ENCODE measurements at regions not wholly inside any gene's neighbourhood (a gene's known extent, or its start where the extent isn't known, plus 50 kb on each side); places are given as distances from the start of the nearest gene placed in this dataset.

DNA sequence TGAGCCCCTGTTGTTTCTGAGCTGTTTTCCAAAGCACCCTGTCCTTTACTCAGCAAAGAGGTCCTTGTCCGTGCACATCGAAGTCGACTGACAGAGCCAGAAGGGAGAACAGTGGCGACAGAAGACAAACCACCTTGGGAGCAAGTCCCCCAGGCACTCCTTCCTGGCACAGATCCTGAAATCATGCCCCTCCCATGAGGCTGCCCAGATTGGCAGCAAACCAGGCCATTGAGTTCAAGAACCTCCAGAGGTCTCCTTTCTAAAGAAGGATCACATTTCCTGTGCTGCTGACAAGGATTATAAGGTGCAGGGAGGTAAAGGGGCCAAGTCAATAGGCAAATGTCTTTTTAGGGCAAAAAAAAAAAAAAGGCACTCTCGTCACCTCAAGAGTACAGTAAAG lies 84.7 kb upstream of the HIVEP3 start (continued):
- TF ChIP-seq FOXP1 (CRISPR knock-in tag; IDR thresholded peaks at IDR 0.05) = no peak
- TF ChIP-seq, protein P1, sequence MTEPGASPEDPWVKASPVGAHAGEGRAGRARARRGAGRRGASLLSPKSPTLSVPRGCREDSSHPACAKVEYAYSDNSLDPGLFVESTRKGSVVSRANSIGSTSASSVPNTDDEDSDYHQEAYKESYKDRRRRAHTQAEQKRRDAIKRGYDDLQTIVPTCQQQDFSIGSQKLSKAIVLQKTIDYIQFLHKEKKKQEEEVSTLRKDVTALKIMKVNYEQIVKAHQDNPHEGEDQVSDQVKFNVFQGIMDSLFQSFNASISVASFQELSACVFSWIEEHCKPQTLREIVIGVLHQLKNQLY (CRISPR knock-in tag; conservative IDR thresholded peaks at IDR 0.05) = no peak
- TF ChIP-seq TBL1XR1 (IDR thresholded peaks at IDR 0.05; ENCODE audit: low read length in 2 of 2) = no peak

DNA sequence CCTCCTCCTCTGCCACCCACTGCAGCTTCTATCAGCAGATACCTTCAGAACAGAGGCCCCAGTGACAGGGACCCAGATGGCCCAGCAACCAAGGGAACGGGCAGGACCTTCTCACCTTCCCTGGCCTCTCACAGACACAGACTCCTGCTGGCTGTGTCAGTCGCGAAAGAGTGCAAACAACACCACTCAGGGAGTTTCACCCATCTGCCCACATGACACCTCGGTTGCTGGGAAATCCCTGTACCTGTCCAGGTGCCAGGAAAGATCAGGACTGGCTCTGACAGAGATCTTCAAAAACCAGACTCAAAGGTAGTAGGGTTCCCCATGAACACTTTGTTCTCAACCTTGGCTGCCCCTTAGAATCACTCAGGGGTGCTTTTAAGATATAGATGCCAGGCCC lies 83.5 kb upstream of the HIVEP3 start:
- Histone ChIP-seq H3K9me1 (ENCODE audit: control insufficient read depth, insufficient read depth, low read length) (no peaks in the 10 kb centered on the region), H3K9me3 (replicated peaks; ENCODE audit: control insufficient read depth, insufficient read depth, low read depth, low read length) (no peaks in the 10 kb centered on the region), H3K4me3 (no peak overlapping the region), H4K20me1 (replicated peaks; ENCODE audit: control insufficient read depth, insufficient read depth, low read length) (no peaks in the 10 kb centered on the region), H2AFZ (ENCODE audit: low read depth, low read length) (no peak overlapping the region), H3K9ac (ENCODE audit: insufficient read depth in 1 of 2, low read depth in 2 of 2, low read length in 2 of 2) (no peak overlapping the region), H3K79me2 (ENCODE audit: control insufficient read depth, insufficient read depth, low read length) (no peaks in the 10 kb centered on the region), H3K4me1 (replicated peaks in 1 of 2; ENCODE audit: control insufficient read depth in 2 of 2, insufficient read depth in 2 of 2, low read length in 2 of 2) (no peaks in the 10 kb centered on the region), H3K27ac (ENCODE audit: extremely low read depth, low read depth, low read length) (no peak overlapping the region), H3K36me3 (ENCODE audit: control insufficient read depth, insufficient read depth, low read length) (no peaks in the 10 kb centered on the region), H3K4me2 (ENCODE audit: insufficient read depth, low read length) (no peak overlapping the region), H3K27me3 (ENCODE audit: control insufficient read depth in 2 of 2, insufficient read depth in 2 of 2, low read length in 2 of 2) (no peaks in the 10 kb centered on the region; a peak in 1 of 5 replicates)
- DNase-seq (ENCODE audit: extremely low read depth in 1 of 4, low spot score in 3 of 4) (no peak), ATAC-seq (no peak), FAIRE-seq (no peak)
- ChIA-PET POLR2A (no interaction called here), CTCF (ENCODE audit: low intra/inter-chr PET ratio) (interaction anchor here (0.6 kb wide), 1 partner anchor 69 kb away, joined by 4 read pairs; no protein-coding TSS in a partner anchor)
- TF ChIP-seq ZKSCAN1 (IDR thresholded peaks at IDR 0.05; ENCODE audit: low read depth, low read length) (no peak), PCBP2 (IDR thresholded peaks at IDR 0.05; ENCODE audit: low read depth, low read length, poor library complexity, severe bottlenecking) (no peak), EZH2 (IDR thresholded peaks at IDR 0.05; ENCODE audit: borderline replicate concordance, low read depth, low read length) (no peak), MAX (CRISPR knock-in tag; IDR thresholded peaks at IDR 0.05) (no peak), E2F3 (CRISPR knock-in tag; IDR thresholded peaks at IDR 0.05) (no peak), STAG1 (CRISPR knock-in tag; IDR thresholded peaks at IDR 0.05; ENCODE audit: borderline replicate concordance) (no peak), ZNF77 (CRISPR knock-in tag; IDR thresholded peaks at IDR 0.05) (no peak), ZNF707 (CRISPR knock-in tag; conservative IDR thresholded peaks at IDR 0.05) (no peak), CBX3 (IDR thresholded peaks at IDR 0.05; ENCODE audit: borderline replicate concordance in 1 of 2, low read length in 2 of 2) (no peak), ZEB2 (IDR thresholded peaks at IDR 0.05) (no peak), SMAD4 (CRISPR knock-in tag; conservative IDR thresholded peaks at IDR 0.05) (no peak)
- in situ Hi-C loops (cut with MboI) (no loop called here), intact Hi-C loops (cut with micrococcal nuclease) (no loop called here)
- no TSS peak for BruUV-seq (replicated peaks)
- WGBS (ENCODE audit: insufficient coverage, low coverage, missing lambda C conversion rate) = 3% methylated on average over 4 of the region's 4 CpGs
